ENCODE measurements at regions not wholly inside any gene's neighbourhood (a gene's known extent, or its start where the extent isn't known, plus 50 kb on each side); places are given as distances from the start of the nearest gene placed in this dataset.
"Not testable (repeated sequence)": the region's sequence is repeated elsewhere in the genome, so short reads cannot be mapped to it uniquely, and the experiment has no call there.

DNA sequence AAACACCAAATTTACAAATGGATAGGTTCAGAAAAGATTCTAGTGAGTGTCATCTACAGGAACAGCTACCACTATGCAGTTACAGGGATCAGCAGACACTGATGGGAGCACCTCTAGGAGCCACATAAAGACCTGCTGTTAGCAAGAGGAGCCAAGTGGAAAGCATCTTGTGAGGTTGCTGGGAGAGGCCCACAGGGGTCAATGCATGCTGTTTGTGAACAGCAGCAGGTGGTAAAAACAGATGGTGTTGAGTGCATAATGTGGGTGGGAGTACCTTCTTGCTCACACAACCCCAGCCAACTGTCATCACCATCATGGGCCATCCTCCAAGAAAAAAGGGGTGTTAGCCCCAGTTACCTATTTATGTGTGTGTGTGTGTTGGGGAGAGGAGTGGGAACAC, 215.2 kb upstream of the SSTR1 start:
- no peak for DNase-seq (ENCODE audit: low read depth)

DNA sequence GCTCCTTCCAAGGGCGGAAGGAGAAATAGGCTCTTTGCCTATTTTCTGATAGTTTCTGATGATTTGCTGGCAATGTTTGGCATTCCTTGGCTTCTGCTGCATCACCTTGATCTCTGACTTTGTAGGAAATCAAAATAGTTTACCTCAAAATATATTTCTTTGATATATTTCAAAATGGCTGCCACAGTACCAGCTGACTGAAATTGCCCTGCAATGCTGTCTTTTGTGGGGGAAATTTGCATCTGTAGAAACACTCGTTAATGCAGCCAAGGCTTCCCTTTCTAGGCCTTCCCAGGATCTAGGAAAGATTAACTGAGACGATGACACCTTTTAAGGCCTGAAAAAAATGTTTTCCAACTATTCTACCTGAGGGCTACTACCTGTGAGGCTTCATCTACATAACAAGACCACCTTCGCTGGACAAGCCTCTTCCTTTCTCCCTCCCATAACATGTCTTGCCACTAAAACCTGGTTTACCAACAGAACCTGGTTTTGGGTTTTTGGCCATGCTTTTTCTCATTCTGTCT, 212.8 kb upstream of the SSTR1 start:
- no peak for DNase-seq (ENCODE audit: low read depth)

DNA sequence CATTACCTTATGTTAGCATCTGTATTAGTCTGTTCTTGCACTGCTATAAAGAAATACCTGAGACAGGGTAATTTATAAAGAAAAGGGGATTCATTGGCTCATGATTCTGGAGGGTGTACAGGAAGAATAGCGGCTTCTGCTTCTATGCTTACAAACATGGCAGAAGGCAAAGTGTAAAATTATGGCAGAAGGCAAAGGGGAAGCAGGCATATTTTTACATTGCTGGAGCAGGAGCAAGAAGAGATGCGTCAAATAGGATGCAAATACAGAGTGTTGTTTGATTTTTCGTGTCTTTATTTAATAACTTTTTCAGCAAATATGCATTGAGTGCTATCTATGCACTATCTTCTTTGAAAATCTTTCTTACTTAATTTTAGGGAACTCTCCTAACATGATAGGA, 210.7 kb upstream of the SSTR1 start:
- no peak for DNase-seq (ENCODE audit: low read depth)

DNA sequence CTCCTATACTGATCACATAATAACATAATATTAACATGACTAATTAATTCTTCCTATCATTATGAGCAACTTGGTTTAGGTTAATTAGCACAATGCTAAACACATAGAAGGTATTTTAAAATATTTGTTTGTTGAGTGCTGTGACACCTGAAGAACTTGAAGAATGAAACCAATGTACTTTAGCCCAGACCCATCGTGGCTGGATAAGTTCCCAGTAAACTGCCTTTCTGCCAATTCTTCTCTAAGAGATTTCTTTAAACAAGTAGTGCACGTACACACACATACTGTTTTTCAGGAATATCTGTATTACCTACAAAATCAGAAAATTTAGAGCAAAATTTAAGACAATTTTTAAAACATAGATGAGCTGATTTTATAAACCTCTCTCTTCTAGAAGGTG, 207.4 kb upstream of the SSTR1 start:
- DNase-seq (ENCODE audit: low read depth), result no peak

DNA sequence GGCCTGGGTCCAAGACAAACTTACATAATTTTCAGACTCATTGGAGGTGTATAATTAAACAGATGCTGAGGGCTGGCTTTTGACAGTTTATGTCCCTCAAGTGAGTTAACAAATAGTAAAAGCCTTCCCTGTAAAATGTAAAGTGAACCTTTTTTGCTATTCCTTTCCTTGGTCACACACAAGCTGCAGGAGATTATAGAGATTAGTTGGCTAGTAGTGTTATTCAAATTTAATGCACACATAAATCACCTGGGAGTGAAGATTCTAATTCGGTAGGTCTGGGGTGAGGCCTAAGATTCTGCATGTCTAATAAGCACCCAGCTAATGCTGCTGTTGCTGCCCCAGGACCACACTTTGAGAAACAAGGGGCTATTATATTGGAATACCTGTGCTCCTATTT, 206.2 kb upstream of the SSTR1 start:
- DNase-seq (ENCODE audit: low read depth), result no peak

DNA sequence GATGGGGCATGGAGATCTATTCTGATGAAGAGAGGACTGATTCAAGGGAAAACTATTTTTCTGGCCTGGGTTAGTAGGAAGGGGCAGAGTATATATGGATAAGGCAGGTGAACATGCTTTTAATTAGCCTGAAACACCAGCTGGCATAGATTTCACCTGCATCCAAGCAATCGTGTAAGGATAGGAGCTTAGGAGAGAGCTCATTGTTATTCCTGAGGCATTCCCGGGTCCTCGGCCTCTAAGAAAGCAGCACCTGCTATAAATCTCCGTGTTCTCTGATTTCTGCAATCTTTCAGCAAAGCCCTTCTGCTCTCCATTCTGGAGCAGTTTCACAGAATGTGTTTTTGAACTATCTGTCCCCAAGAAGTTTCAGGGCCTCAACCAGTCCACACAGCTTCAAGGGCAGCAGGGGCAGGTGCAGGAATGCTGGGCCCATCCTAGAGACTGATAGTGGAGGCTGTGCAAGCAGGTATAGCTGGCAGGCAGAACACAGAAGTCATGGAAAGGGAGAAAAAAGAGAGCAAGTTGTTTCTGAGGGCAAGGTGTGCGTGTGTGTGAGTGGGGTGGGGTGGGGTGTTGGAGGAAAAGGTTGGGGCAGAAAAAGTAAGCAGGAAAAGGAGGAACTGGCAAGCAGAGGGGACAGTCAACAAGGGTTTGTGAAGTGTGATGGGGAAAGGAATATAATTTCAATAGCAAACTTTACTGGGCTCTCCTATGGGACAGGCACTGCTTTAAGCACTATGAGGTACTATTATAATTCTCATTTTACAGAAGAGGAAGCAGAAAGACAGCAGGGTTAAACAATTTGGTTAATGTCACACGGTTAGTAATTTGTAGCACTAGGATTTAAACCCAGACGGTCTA, 203.7 kb upstream of the SSTR1 start:
- no peak for DNase-seq (ENCODE audit: low read depth)

DNA sequence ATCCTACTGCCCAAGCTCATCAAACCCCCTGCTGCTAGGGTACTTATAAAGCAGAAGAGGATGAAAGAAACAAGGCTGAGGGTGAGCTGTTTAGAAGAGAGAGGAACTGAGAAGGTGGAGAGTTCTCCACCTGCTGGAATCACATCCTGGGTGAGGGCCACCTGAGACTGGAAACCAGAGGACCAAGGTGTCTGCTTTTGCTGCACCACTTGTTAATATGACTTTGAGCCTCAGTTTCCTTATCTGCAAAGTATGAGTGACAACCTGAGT, 203.2 kb upstream of the SSTR1 start:
- DNase-seq (ENCODE audit: low read depth), result no peak

DNA sequence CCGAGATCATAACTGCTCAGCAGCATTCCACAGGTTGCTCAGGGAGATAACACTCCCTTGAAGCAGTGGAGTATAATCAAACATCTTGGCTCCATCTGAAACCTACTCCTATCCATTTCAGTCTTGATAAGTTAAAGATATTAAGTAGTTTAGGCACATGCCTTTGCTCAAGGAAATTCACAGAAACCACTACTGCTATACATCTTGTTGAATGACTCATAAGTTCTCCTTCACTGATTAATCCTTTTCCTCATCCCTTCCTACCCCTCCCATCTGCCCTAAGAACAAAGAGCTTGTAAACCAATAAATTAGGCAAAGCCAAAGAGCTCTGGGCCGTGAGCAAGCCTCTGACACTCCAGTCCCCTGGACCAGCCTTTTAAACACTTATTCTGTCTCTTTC, 196.5 kb upstream of the SSTR1 start:
- DNase-seq (ENCODE audit: low read depth), result peak; percentile 15

DNA sequence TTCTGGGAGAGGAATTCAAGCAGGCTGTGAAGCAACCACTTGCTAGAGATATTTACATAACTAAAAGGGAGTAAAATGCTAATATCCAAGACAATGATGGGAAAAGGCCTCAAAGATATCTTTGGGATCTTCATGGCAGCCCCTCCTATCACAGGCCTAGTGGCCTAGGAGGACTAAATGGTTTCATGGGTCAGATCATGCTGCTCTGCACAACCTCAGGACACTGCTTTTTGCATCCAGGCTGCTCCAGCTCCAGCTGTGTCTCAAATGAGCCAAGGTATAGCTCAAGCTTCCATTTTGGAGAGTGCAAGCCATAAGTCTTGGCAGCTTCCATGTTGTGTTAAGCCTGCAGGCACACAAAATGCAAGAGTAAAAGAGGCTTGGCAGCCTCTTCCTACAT, 195.6 kb upstream of the SSTR1 start:
- DNase-seq (ENCODE audit: low read depth), result no peak

DNA sequence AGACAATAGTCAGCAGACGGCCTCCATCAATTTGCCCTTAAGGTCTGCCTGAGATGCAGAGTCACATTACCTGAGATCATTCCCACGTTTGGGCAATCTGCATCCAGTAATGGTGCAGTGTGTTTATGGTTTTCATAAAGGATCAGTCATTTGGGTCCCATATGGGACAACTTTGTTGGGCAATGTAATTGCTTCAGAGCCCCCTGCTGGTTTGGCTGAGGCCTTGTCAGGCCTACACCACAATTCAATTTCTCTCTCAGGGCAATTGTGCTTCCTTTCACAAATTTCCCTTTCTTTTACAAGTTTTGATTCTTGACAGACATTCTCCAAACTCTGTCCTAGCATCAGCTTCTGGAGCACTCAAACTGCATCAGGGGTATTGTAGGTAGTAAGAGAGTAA, 191.2 kb upstream of the SSTR1 start:
- DNase-seq (ENCODE audit: low read depth), result no peak

DNA sequence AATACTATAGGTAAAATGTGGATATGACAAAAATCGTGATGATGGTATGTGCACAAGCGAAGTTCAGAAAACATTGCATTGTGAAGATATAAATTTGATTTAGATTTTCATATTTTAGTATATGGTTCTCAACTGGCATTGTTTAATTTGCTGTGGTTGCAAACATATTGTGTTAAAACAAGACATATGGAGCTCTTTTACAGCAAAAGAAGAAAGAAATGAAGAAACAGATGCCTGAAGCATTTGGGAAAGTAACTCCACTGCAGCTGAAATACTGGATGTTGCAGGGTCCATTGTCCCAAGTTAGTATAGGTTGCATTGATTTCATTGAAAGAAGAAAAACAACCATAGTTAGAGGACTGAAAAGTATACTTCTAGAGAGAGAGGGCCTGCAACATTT, 185.8 kb upstream of the SSTR1 start:
- no peak for DNase-seq (ENCODE audit: low read depth)

DNA sequence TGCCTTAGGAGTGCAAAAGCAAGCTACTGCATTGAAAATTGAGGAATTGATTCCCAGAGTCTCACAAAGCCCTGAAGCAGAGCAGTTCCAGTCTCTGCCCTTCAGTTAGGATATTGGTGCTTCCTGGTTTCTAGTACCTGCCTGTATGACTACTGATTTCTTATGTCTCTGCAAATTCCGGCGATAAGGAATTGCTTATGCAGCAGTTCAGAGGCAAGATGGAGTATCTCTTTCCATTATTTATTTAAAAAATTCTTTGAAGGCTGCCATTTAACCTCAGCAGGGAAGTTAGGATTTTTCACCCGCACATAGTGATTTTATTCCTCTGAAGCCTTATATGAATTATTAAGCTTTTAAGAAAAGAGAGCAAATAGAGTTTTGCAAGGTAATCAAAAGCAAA, 184.9 kb upstream of the SSTR1 start:
- DNase-seq (ENCODE audit: low read depth), result no peak

DNA sequence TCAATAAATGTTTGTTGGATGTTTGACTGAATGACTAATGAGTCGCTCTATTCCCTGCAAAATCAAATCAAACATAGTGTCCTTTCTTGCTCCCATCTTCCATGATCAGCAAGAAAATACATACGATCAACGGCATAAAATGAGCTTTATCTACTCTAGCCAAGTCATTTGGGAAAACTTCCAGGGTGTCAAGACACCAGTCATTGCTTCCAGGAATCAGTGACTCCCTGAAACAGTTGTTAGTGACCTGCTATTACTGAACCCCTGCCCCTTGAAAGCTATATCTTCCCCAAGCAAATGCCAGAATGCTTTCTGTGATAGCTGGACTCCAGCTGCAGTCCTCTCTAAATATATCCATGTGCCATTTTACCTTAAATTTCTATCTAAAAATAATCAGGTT, 169.5 kb upstream of the SSTR1 start:
- no peak for DNase-seq (ENCODE audit: low read depth)

DNA sequence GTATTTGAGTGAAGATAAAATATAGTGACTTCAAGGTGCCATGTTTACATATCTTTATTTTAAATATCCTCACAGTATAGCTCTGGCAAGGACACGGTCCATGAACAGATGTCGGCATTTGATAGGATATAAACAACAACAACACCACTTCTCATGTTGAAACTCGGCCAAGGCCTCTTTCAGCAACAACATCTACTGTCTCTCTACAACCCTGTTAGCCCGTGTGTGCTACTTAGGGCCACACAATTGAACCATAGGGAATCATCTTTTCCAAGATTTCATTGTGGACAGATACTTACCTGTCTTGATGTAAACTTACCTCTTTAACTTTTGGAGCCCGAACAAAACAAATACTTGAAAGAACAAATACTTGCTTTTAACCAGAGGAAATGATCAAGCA, 168.7 kb upstream of the SSTR1 start:
- no peak for DNase-seq (ENCODE audit: low read depth)

DNA sequence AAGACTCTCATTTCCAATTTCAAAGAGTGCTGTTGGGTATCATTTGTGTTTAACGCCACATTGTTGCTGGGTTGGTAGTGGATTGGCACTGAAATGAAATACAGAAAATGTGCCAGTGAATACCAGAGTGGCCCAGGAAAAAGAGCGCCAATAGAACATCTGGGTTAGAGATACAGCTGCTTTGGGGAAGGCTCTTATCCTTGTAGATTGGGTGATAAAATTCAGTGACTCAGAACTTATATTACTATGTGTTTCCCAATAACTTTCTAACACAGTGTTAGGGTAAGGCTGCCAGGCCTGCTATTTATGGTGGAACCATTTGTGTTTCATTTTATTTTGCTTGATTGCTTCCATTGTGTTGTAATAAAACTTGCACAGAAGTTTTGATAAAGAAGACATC, 168.2 kb upstream of the SSTR1 start:
- DNase-seq (ENCODE audit: low read depth), result peak; percentile 53

DNA sequence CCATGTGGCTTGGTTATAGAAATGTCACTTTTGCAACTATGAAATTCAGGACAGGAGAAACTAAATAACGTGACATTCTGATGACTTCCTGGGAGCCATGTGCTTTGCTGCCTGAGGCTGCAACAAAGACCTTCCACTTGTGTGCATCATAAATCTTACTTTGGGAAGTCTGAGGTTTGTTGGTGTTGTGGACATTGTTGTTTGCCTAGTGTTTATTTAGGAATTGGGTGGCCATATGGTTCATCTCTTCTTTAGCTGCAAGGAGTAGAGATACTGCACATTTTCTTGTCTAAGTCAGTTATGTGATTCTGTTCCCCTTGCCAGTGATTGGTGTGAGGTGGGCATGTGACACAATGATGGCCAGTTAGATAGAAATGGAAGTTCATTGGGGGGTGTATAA, 167.3 kb upstream of the SSTR1 start:
- DNase-seq (ENCODE audit: low read depth), result no peak

DNA sequence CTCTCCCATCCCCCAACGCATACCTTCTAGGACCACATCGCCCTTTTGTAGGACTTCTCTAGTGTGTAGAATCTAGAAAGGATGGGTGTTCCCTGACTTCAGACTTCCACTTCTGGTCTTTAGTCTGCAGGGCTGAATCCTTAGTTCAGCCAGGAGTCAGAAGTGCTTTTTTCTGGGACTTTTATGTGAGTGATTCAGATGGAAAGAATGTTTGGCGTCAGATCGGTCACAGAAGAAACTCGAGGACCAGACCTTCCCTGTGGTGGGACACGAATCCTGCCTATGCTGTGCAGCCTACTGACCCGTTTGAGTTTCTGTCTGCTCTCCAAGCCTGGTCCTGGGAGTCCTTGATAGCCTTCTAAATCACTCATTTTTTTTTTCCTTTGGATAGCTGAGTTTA, 165.4 kb upstream of the SSTR1 start:
- DNase-seq (ENCODE audit: low read depth), result peak; percentile 75

DNA sequence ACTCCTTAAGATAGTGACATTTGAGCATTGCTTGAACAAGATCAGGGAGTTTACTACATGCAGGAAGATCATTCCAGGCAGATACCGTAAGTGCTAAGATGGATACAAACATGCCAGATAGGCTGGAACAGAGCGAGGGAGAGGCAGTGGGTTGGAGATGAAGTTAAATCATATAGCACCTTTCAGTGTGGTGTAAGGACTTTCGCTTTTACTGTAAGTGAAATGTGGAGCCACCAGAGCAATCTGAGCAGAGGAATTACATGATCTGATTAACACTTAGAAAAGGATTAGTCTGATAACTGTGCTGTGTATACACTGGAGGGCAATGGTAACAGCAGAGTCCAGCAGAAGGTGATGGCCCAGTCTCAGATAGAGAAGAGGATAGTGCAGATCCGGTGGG, 163.0 kb upstream of the SSTR1 start:
- no peak for DNase-seq (ENCODE audit: low read depth)

DNA sequence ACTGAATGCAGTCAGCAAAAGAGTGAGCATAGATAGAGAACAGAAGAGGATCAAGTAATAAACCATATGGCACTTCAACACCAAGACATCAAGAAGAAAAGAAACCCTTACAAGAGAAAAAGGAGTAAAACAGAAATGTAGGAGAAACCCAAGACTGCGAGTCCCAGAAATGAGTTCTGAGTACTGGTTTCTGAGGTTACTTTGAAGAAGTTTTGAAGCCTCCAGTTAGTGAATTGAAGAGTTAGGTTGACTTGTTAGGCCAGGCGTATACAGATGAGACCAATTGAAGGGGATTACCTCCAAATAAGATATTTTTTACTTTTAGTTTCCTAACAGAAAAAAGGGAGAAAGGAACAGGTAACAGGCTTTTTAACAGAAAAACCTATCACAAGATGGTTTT, 162.2 kb upstream of the SSTR1 start:
- no peak for DNase-seq (ENCODE audit: low read depth)

DNA sequence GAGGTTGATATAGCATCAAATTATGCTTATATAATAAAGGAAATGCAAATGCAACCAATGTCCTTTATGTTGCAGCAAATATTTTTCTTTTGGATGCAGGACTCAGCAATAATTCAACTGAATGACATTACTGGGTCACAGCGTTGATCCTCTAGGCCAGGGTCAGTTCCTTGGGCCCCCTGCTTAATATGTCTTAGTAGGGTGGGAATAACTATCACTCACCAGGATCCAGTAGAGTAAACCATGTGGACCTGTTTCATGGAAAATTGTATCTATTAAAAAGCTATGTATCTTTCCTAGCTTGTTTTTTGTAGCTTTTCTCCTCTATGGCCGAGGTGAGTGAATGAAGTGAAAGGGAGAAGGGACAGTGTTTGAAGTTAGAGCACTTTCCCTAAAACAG, 161.5 kb upstream of the SSTR1 start:
- DNase-seq (ENCODE audit: low read depth), result no peak

DNA sequence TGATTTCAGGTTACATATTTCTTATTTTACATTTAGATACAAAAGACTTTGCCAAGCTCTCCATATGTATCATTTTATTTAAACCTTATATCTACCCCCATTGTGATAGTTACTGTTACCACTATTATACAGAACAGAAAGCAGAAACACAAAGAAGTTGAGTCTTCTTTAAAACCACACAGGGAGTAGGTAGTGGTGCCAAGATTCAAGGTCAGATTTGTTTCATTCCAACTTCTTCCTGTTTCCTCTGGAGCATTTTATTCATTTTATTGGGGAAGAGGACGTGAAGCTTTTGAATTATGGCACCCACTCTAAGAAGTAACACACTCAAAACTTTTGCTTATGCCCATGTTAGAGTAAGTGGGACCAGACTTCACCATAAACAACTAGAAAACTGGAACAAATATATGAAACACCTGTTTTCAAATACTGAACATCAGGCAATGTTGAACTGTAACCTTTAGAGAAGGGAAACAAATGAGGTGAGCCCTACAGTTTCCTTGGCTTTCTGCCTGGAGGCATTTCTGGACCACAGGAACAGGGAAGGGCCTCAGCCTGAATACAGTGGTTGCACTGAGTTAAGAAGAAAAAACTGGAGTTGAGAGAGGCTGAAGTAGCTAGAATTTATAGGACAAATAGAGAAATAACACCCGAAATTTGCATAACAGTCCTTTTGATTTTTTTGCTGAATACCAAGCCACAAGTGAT, 160.4 kb upstream of the SSTR1 start:
- no peak for DNase-seq (ENCODE audit: low read depth)

DNA sequence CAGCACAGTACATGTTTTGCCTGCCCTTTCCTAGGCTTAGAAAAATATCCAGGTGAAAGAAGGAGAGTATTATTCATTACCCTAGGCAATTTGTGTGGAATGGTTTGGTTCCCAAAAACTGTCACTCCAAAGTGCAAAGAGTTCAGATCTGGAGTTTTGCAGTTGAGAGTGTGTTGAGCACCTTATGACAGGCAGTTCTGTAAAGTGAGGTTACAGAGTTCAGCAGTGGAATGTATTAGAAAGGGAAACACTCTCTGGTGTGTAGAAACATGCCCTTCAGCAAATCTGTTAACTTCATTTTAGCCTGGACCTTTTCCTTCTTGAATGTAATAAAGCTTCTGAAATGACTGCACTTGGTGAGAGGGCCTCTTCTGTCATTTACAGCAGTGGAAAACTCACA, 154.0 kb upstream of the SSTR1 start:
- DNase-seq (ENCODE audit: low read depth), result no peak

DNA sequence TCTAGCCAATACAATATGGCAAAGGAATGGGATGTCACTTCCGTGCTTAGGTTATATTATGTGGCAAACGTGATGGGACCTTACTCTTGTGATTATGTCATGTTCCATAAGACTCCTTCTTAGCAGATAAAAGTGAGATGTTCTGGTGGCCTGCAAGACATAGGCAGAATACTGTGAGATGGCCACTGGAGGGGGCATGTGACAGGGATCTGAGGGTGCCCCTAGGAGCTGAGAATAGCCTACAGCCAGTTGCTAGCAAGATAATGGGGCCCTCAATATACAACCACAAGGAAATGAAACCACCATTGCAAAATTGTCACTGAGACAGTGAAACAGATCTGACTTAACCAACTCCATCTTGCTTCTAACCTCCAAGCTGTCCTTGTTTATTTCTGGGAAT, 151.4 kb upstream of the SSTR1 start:
- no peak for DNase-seq (ENCODE audit: low read depth)

DNA sequence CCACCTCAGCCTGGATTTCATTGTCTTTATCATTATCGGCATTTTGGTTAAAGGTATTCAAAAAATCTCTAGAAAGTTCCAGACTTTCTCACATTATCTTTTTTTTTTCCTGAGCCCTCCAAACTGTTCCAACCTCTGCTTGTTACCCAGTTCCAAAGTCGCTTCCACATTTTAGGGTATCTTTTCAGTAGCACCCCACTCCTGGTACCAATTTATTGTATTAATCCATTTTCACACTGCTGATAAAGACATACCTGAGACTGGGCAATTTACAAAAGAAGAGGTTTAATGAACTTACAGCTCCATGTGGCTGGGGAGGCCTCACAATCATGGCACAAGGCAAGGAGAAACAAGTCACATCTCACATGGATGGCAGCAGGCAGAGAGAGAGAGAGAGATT, 145.5 kb upstream of the SSTR1 start:
- not testable (repeated sequence) for DNase-seq (ENCODE audit: low read depth)
